ENCODE measurements at regions not wholly inside any gene's neighbourhood (a gene's known extent, or its start where the extent isn't known, plus 50 kb on each side); places are given as distances from the start of the nearest gene placed in this dataset.

GRCh38 chrX:117335209-117335608, 781.4 kb downstream of the KLHL13 start:
- Mint-ChIP-seq H3K27me3 (ENCODE audit: low read depth) (no peaks in the 10 kb centered on the region; the same call in 1 of the 2 replicates), H3K36me3 (ENCODE audit: insufficient read depth in 1 of 3, low read depth in 3 of 3) (peaks cover 2 to 7% (median 7%) of the 10 kb centered on the region in 3 experiments; a peak in 3 of 7 replicates), H3K4me3 (no peak overlapping the region), H3K27ac (no peak overlapping the region), H3K4me1 (peaks cover 10 to 12% of the 10 kb centered on the region in 2 experiments), H3K9me3 (peaks cover 4 to 8% of the 10 kb centered on the region in 2 experiments; a peak in 3 of 5 replicates)
- no peak overlapping the region for H3K9ac ChIP-seq (ENCODE audit: extremely low read depth, insufficient read length, low read length)
- no peak overlapping the region for H3K56ac ChIP-seq (ENCODE audit: insufficient read length, low read depth, low read length)
- H3K23ac ChIP-seq (ENCODE audit: insufficient read length, low read depth, low read length) = no peak overlapping the region
- no peaks in the 10 kb centered on the region; the same call in 1 of the 2 replicates for H3K4me1 ChIP-seq (ENCODE audit: insufficient read depth, low read length)
- no peak overlapping the region for H3K18ac ChIP-seq (ENCODE audit: insufficient read length, low read depth, low read length)
- no peaks in the 10 kb centered on the region for H3K27me3 ChIP-seq (ENCODE audit: insufficient read depth, low read length)
- H3K4ac ChIP-seq (ENCODE audit: low read depth, low read length) = no peak overlapping the region
- H3K27ac ChIP-seq (ENCODE audit: insufficient read length, low read depth, low read length) = no peak overlapping the region
- H3T11ph ChIP-seq (ENCODE audit: low read length) = no peak overlapping the region
- no peak overlapping the region for H2BK12ac ChIP-seq (ENCODE audit: insufficient read length, low read depth, low read length)
- no peaks in the 10 kb centered on the region for H3K9me3 ChIP-seq (ENCODE audit: control insufficient read depth, low read depth, low read length)
- no peak overlapping the region for H2BK15ac ChIP-seq (ENCODE audit: low read depth, low read length)
- H4K20me1 ChIP-seq (ENCODE audit: control insufficient read depth, insufficient read depth, insufficient read length) = no peaks in the 10 kb centered on the region
- H3K79me2 ChIP-seq (ENCODE audit: insufficient read depth, low read length) = no peaks in the 10 kb centered on the region
- no peak overlapping the region for H2AK5ac ChIP-seq (ENCODE audit: insufficient read length, low read length)
- no peak overlapping the region for H4K91ac ChIP-seq (ENCODE audit: insufficient read length, low read depth, low read length)
- no peak overlapping the region for H3K4me2 ChIP-seq (ENCODE audit: insufficient read depth, insufficient read length, low read length)
- no peaks in the 10 kb centered on the region for H3K23me2 ChIP-seq (ENCODE audit: insufficient read length, low read depth, low read length, poor library complexity, severe bottlenecking)
- no peak overlapping the region for H4K5ac ChIP-seq (ENCODE audit: insufficient read length, low read depth, low read length)
- no peak overlapping the region for H4K8ac ChIP-seq (replicated peaks; ENCODE audit: insufficient read length, low read depth, low read length)
- H3K79me1 ChIP-seq (ENCODE audit: insufficient read depth, low read depth, low read length, poor library complexity, severe bottlenecking) = no peaks in the 10 kb centered on the region
- H2BK5ac ChIP-seq (ENCODE audit: insufficient read length, low read length) = no peak overlapping the region
- WGBS (ENCODE audit: extremely low coverage, insufficient read length, low lambda C conversion rate) = no CpG with 5 or more reads among the region's 1 CpG
- no peak overlapping the region for H2AFZ ChIP-seq (ENCODE audit: low read length)
- DNase-seq = no peak
- no peak for TF ChIP-seq CTCF (conservative IDR thresholded peaks at IDR 0.05)
- no peak overlapping the region for H3K14ac ChIP-seq (ENCODE audit: insufficient read depth, low read length)
- H2BK120ac ChIP-seq (ENCODE audit: low read depth, low read length, poor library complexity, severe bottlenecking) = no peak overlapping the region
- no peak overlapping the region for H2BK20ac ChIP-seq (ENCODE audit: low read depth, low read length, poor library complexity, severe bottlenecking)
